Upper lobe of left lung (tissue), 4 donors: ENCODE measurements at regions not wholly inside any gene's neighbourhood (a gene's known extent, or its start where the extent isn't known, plus 50 kb on each side); places are given as distances from the start of the nearest gene placed in this dataset.

Experiments
- CTCF ChIP-seq, 6 experiments: fragments of 450-650 bp in 4 of 6; fragments of 200-600 bp in 2 of 6; sonication (generic) in 2 of 6; IDR thresholded peaks; one replicate each; pipeline ENCODE4 v1.5.1; 2016 to 2019; ENCODE audit warnings: antibody characterized with exemption in 6 of 6
- POLR2A ChIP-seq, 4 donors: fragments of 450-650 bp; IDR thresholded peaks; one replicate each; pipeline ENCODE4 v1.5.1; 2016 to 2017; ENCODE audit warnings: antibody characterized with exemption in 4 of 4, mild to moderate bottlenecking in 2 of 4

DNA sequence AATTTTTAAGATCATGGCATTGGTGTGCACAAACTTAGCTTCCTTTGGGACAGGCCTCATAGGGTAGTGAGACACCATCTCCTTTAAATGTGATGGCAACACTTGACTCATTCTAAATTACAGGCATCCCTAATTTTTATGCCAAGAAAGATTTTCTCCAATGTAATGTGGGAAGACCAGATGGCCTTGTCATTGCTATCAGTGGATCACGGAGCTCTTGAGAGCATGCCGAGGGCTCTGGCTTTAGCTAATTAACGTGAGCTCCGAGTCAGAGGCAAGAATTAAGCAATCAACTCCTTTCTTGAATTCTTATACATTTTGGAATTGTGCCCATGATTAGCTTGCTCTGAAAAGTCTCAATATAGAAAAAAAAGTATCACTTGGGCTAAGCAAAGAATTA is 215.8 kb downstream of the LRRC70 start:
- TF ChIP-seq POLR2A (IDR thresholded peaks at IDR 0.05): no peak
- no peak for TF ChIP-seq CTCF (IDR thresholded peaks at IDR 0.05)
